Tibial nerve (tissue), 4 donors: ENCODE measurements at regions not wholly inside any gene's neighbourhood (a gene's known extent, or its start where the extent isn't known, plus 50 kb on each side); places are given as distances from the start of the nearest gene placed in this dataset.

Experiments
- CTCF ChIP-seq, 5 experiments: fragments of 200-600 bp in 3 of 5; fragments of 450-650 bp in 2 of 5; sonication (generic) in 3 of 5; IDR thresholded peaks; one replicate each; pipeline ENCODE4 v1.5.1; 2016 to 2019; ENCODE audit warnings: antibody characterized with exemption in 5 of 5, mild to moderate bottlenecking in 3 of 5, moderate library complexity in 2 of 5
- EP300 ChIP-seq, 2 donors: sonication (generic); formaldehyde crosslinking; IDR thresholded peaks; one replicate each; pipeline ENCODE4 v1.6.1; 2017; ENCODE audit warnings: antibody characterized with exemption in 2 of 2, mild to moderate bottlenecking in 1 of 2
- POLR2A ChIP-seq, 2 donors: fragments of 450-650 bp; IDR thresholded peaks; one replicate each; pipeline ENCODE4 v1.6.1; 2017; ENCODE audit warnings: antibody characterized with exemption in 2 of 2, mild to moderate bottlenecking in 2 of 2, moderate library complexity in 2 of 2

DNA sequence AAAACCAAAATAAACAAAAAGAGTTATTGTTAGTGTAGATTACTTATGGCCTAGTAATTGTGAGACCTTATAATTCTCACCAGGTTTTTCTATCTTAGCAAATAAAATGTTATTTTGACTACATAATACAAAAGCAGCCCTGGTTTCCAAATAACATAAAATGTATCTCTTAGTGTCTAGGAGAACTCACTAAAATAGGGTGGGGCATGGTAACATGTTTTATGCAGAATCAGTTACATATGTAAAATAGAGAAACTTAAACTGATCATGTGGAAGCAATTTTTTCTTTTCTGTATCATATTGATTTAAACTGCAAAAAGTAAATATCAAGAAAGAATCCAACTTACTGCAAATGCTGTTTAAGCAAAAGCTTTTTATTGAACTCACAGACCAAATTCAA lies 431.1 kb upstream of the ALCAM start:
- TF ChIP-seq POLR2A (IDR thresholded peaks at IDR 0.05) (no peak), CTCF (IDR thresholded peaks at IDR 0.05) (no peak), EP300 (IDR thresholded peaks at IDR 0.05) (no peak)
